ENCODE measurements at regions not wholly inside any gene's neighbourhood (a gene's known extent, or its start where the extent isn't known, plus 50 kb on each side); places are given as distances from the start of the nearest gene placed in this dataset.

DNA sequence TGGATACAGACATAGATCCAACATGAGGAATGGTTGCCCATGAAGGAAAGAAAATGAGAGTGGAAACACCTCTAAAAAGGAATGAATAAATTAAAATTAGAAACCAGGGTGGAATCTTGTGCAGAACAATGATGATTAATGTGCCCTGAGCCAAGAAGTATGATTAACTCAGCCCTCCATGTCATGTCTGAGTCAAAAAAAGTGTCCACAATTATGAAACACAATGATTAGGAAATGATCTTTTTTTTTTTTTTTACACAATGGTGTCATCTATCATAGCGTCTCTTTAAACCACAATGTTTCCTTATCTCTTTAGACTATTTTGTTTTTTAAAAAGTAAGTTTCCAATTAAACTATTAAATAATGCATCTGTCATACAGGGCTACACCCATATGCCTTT lies 78.9 kb upstream of the RAB4A start:
- TF ChIP-seq POLR2A (IDR thresholded peaks at IDR 0.05), result no peak
- TF ChIP-seq, protein P1, sequence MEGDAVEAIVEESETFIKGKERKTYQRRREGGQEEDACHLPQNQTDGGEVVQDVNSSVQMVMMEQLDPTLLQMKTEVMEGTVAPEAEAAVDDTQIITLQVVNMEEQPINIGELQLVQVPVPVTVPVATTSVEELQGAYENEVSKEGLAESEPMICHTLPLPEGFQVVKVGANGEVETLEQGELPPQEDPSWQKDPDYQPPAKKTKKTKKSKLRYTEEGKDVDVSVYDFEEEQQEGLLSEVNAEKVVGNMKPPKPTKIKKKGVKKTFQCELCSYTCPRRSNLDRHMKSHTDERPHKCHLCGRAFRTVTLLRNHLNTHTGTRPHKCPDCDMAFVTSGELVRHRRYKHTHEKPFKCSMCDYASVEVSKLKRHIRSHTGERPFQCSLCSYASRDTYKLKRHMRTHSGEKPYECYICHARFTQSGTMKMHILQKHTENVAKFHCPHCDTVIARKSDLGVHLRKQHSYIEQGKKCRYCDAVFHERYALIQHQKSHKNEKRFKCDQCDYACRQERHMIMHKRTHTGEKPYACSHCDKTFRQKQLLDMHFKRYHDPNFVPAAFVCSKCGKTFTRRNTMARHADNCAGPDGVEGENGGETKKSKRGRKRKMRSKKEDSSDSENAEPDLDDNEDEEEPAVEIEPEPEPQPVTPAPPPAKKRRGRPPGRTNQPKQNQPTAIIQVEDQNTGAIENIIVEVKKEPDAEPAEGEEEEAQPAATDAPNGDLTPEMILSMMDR (IDR thresholded peaks at IDR 0.05), result no peak
- no peaks in the 10 kb centered on the region for H3K9me3 ChIP-seq
- DNase-seq, result no peak
- WGBS, 4 donors, result 53 to 63% (median 58%) methylated on average over 1 of the region's 1 CpG
- ATAC-seq, result no peak
- peaks cover 0 to 24% (median 0%) of the 10 kb centered on the region in 12 donors for H3K4me1 ChIP-seq
- no peak overlapping the region for H3K4me3 ChIP-seq
- H3K27me3 ChIP-seq, result peaks cover 0 to 4% (median 0%) of the 10 kb centered on the region in 9 donors
- H3K27ac ChIP-seq, result no peak overlapping the region
- intact Hi-C loops (cut with DNase I), result no loop called here
- no peaks in the 10 kb centered on the region for H3K36me3 ChIP-seq

DNA sequence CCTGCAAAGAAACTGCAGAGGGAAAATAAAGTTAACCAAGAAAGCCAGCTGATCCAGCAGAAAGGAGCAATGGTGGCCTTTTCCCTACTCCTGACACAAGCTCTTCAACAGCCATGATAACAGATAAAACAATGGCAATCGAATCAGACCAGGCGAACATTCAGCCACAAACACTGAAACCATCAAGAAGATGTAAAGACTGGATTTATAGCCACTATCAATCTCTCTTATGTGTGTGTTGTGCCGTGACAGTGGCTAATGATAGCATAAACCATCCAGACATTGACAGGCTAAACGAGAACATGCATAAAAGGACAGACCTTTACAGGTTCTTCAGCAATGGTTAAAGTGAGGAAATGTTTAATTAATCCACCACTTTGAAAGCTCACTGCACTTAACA lies 78.1 kb upstream of the RAB4A start:
- no peak overlapping the region for H3K4me3 ChIP-seq
- peaks cover 0 to 27% (median 0%) of the 10 kb centered on the region in 12 donors for H3K4me1 ChIP-seq
- WGBS, 4 donors, result 83 to 86% (median 85%) methylated on average over 4 of the region's 4 CpGs

DNA sequence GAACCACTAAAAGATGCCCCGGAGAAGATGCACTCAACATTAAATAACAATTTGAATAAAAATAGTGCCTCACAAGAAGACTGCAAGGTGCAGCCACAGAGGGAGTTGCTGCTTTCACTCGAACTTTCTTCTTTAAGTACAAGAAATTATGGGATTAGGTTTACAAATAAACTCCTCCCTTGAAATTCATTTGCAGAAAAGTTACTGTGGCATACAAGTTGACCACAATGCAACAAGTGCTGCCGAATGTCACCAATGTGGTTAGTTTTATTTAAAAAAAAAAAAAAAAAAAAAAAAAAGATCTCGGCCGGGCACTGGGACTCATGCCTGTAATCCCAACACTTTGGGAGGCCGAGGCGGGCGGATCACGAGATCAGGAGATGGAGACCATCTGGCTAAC lies 76.8 kb upstream of the RAB4A start:
- Histone ChIP-seq H3K27me3 (peaks cover 0 to 4% (median 0%) of the 10 kb centered on the region in 9 donors), H3K9me3 (no peaks in the 10 kb centered on the region), H3K4me3 (no peak overlapping the region), H3K36me3 (no peaks in the 10 kb centered on the region), H3K4me1 (peaks cover 0 to 29% (median 0%) of the 10 kb centered on the region in 12 donors), H3K27ac (no peak overlapping the region)
- TF ChIP-seq, protein P1 (IDR thresholded peaks at IDR 0.05), result no peak
- TF ChIP-seq POLR2A (IDR thresholded peaks at IDR 0.05), result no peak
- no peak for DNase-seq
- ATAC-seq, result no peak
- intact Hi-C loops (cut with DNase I), result no loop called here
- 95 to 98% (median 96%) methylated on average over 9 of the region's 9 CpGs for WGBS, 4 donors

More for the DNA sequence above, 78.1 kb upstream of the RAB4A start:
- Histone ChIP-seq H3K27ac (no peak overlapping the region), H3K27me3 (peaks cover 0 to 4% (median 0%) of the 10 kb centered on the region in 9 donors), H3K36me3 (no peaks in the 10 kb centered on the region), H3K9me3 (no peaks in the 10 kb centered on the region)
- TF ChIP-seq POLR2A (IDR thresholded peaks at IDR 0.05), result no peak
- TF ChIP-seq, protein P1 (IDR thresholded peaks at IDR 0.05), result no peak
- ATAC-seq (no peak), DNase-seq (no peak)
- intact Hi-C loops (cut with DNase I), result no loop called here

DNA sequence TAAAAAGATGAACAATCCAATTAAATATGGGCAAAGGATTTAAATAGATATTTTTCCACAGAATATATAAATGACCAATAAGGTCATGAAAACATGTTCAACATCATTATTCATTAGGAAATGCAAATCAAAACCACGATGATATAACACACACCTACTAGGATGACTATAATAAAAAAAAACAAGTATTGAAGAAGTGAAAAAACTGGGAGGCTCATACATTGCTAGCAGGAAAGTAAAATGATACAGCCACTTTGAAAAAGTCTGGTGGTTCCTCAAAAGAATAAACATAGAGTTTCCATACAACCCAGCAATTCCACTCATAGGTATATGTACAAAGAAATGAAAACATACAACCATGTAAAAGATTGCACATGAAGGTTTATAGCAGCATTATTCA lies 75.7 kb upstream of the RAB4A start:
- ATAC-seq, result no peak
- DNase-seq, result no peak
- Histone ChIP-seq H3K4me1 (peaks cover 0 to 40% (median 0%) of the 10 kb centered on the region in 12 donors), H3K36me3 (no peaks in the 10 kb centered on the region), H3K27me3 (peaks cover 0 to 4% (median 0%) of the 10 kb centered on the region in 9 donors), H3K4me3 (no peak overlapping the region), H3K27ac (no peak overlapping the region), H3K9me3 (no peaks in the 10 kb centered on the region)
- 86 to 93% (median 90%) methylated on average over 1 of the region's 1 CpG for WGBS, 4 donors
- intact Hi-C loops (cut with DNase I), result no loop called here
- TF ChIP-seq, protein P1 (IDR thresholded peaks at IDR 0.05), result no peak
- TF ChIP-seq POLR2A (IDR thresholded peaks at IDR 0.05), result no peak
